ENCODE measurements at regions not wholly inside any gene's neighbourhood (a gene's known extent, or its start where the extent isn't known, plus 50 kb on each side); places are given as distances from the start of the nearest gene placed in this dataset.

DNA sequence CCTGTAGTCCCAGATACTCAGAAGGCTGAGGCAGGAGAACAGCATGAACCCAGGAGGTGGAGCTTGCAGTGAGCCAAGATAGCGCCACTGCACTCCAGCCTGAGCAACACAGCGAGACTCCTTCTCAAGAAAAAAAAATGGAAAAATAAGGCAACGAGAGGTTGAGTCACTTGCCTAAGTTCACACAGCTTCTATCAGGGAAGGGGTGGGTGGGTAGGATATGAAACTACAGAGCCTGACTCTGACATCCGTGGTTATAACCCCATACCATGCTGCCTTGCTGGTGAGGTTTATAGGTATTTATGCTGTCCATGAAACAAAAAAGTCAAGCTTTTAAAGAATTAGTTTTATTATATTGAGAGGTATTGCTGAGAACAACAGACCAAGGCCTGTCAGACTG lies 61.5 kb upstream of the RAB4A start:
- BruUV-seq (replicated peaks) = no TSS peak
- H3K27ac ChIP-seq (ENCODE audit: low read length) = no peak overlapping the region

DNA sequence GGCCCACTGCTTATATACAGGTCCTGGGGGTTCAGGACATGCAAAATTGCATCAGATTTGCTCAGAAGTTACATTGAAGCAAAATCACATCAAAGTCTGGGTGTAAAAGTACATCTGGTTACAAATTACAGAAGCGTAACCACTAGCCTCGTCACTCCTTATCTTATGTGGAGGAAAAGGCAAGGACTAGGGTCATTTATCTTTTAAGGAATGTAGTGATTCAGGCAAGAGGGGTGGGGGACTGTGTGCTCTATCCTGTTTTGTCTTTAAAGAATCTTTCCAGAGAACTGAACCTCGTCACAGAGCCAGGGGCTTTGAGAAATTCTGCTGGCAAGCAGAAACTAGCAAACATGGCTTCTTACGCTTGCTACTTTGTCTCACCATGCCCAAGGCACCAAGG lies 61.1 kb upstream of the RAB4A start:
- Histone ChIP-seq H3K4me3 (ENCODE audit: low read depth in 2 of 2, low read length in 2 of 2) (no peak overlapping the region), H3K9me3 (ENCODE audit: control insufficient read depth, insufficient read depth, low read depth, low read length) (no peaks in the 10 kb centered on the region), H3K27ac (ENCODE audit: low read length) (no peak overlapping the region), H3K27me3 (ENCODE audit: control insufficient read depth, insufficient read depth, low read length) (no peaks in the 10 kb centered on the region), H3K4me1 (ENCODE audit: control insufficient read depth, insufficient read depth, low read length) (no peaks in the 10 kb centered on the region), H3K36me3 (ENCODE audit: control insufficient read depth, insufficient read depth, low read length) (no peaks in the 10 kb centered on the region)
- no TSS peak for BruUV-seq (replicated peaks)
- POLR2A ChIA-PET = no interaction called here
- CTCF ChIA-PET = no interaction called here
- ATAC-seq (no peak), DNase-seq (ENCODE audit: low read depth, low spot score) (no peak)
- in situ Hi-C loops (cut with HindIII; ENCODE audit: low pct_unique_long_range_greater_than_20kb, low sequenced_read_pairs) (no loop called here), intact Hi-C loops (cut with micrococcal nuclease; ENCODE audit: unreplicated experiment) (no loop called here)
- no peak for TF ChIP-seq TCF7L2 (IDR thresholded peaks at IDR 0.05; ENCODE audit: low read depth, low read length)
- TF ChIP-seq, protein P1, sequence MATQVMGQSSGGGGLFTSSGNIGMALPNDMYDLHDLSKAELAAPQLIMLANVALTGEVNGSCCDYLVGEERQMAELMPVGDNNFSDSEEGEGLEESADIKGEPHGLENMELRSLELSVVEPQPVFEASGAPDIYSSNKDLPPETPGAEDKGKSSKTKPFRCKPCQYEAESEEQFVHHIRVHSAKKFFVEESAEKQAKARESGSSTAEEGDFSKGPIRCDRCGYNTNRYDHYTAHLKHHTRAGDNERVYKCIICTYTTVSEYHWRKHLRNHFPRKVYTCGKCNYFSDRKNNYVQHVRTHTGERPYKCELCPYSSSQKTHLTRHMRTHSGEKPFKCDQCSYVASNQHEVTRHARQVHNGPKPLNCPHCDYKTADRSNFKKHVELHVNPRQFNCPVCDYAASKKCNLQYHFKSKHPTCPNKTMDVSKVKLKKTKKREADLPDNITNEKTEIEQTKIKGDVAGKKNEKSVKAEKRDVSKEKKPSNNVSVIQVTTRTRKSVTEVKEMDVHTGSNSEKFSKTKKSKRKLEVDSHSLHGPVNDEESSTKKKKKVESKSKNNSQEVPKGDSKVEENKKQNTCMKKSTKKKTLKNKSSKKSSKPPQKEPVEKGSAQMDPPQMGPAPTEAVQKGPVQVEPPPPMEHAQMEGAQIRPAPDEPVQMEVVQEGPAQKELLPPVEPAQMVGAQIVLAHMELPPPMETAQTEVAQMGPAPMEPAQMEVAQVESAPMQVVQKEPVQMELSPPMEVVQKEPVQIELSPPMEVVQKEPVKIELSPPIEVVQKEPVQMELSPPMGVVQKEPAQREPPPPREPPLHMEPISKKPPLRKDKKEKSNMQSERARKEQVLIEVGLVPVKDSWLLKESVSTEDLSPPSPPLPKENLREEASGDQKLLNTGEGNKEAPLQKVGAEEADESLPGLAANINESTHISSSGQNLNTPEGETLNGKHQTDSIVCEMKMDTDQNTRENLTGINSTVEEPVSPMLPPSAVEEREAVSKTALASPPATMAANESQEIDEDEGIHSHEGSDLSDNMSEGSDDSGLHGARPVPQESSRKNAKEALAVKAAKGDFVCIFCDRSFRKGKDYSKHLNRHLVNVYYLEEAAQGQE (IDR thresholded peaks at IDR 0.05; ENCODE audit: insufficient read depth in 1 of 2, low read depth in 2 of 2, low read length in 1 of 2) = no peak
- TF ChIP-seq SIN3A (IDR thresholded peaks at IDR 0.05; ENCODE audit: borderline replicate concordance, insufficient read depth, low read depth, low read length) = no peak
- TF ChIP-seq, protein P2, sequence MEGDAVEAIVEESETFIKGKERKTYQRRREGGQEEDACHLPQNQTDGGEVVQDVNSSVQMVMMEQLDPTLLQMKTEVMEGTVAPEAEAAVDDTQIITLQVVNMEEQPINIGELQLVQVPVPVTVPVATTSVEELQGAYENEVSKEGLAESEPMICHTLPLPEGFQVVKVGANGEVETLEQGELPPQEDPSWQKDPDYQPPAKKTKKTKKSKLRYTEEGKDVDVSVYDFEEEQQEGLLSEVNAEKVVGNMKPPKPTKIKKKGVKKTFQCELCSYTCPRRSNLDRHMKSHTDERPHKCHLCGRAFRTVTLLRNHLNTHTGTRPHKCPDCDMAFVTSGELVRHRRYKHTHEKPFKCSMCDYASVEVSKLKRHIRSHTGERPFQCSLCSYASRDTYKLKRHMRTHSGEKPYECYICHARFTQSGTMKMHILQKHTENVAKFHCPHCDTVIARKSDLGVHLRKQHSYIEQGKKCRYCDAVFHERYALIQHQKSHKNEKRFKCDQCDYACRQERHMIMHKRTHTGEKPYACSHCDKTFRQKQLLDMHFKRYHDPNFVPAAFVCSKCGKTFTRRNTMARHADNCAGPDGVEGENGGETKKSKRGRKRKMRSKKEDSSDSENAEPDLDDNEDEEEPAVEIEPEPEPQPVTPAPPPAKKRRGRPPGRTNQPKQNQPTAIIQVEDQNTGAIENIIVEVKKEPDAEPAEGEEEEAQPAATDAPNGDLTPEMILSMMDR (IDR thresholded peaks at IDR 0.05) = no peak
- TF ChIP-seq POLR2AphosphoS5 (IDR thresholded peaks at IDR 0.05; ENCODE audit: low read depth, low read length) = no peak

More for the DNA sequence above, 61.5 kb upstream of the RAB4A start:
- Histone ChIP-seq H3K4me1 (ENCODE audit: control insufficient read depth, insufficient read depth, low read length) (no peaks in the 10 kb centered on the region), H3K36me3 (ENCODE audit: control insufficient read depth, insufficient read depth, low read length) (no peaks in the 10 kb centered on the region), H3K9me3 (ENCODE audit: control insufficient read depth, insufficient read depth, low read depth, low read length) (no peaks in the 10 kb centered on the region), H3K27me3 (ENCODE audit: control insufficient read depth, insufficient read depth, low read length) (no peaks in the 10 kb centered on the region), H3K4me3 (ENCODE audit: low read depth in 2 of 2, low read length in 2 of 2) (no peak overlapping the region)
- ChIA-PET POLR2A (no interaction called here), CTCF (no interaction called here)
- TF ChIP-seq POLR2AphosphoS5 (IDR thresholded peaks at IDR 0.05; ENCODE audit: low read depth, low read length) = no peak
- TF ChIP-seq TCF7L2 (IDR thresholded peaks at IDR 0.05; ENCODE audit: low read depth, low read length) = no peak
- TF ChIP-seq, protein P1 (IDR thresholded peaks at IDR 0.05; ENCODE audit: insufficient read depth in 1 of 2, low read depth in 2 of 2, low read length in 1 of 2) = no peak
- TF ChIP-seq, protein P2 (IDR thresholded peaks at IDR 0.05) = no peak
- TF ChIP-seq SIN3A (IDR thresholded peaks at IDR 0.05; ENCODE audit: borderline replicate concordance, insufficient read depth, low read depth, low read length) = no peak
- no peak for ATAC-seq
- no peak for DNase-seq (ENCODE audit: low read depth, low spot score)
- in situ Hi-C loops (cut with HindIII; ENCODE audit: low pct_unique_long_range_greater_than_20kb, low sequenced_read_pairs) = no loop called here
- intact Hi-C loops (cut with micrococcal nuclease; ENCODE audit: unreplicated experiment) = no loop called here

Data from Panc1 (cell line).